Calu3 (cell line): ENCODE measurements at regions not wholly inside any gene's neighbourhood (a gene's known extent, or its start where the extent isn't known, plus 50 kb on each side); places are given as distances from the start of the nearest gene placed in this dataset.

Source experiments
- BruUV-seq: library from RNA; stranded (reverse); fragments of 400-500 nt; replicated peaks from 2 replicates; lab custom pipeline; 2021; lab: Mats Ljungman, UMichigan
- CTCF ChIA-PET: fragments of 300-600 bp; sonication (Branson Sonifier 250); formaldehyde crosslinking; loops from one replicate; lab custom pipeline; 2022; ENCODE audit warnings: antibody characterized with exemption; lab: Charles Lee
- DNase-seq: peaks from one replicate; pipeline ENCODE4 v3.0.0; 2022
- H3K27ac Mint-ChIP-seq: one replicate; pipeline ENCODE4 v1.8.0; 2022; ENCODE audit warnings: mixed read lengths; ENCODE audit not compliant: unreplicated experiment
- H3K27me3 Mint-ChIP-seq: one replicate; pipeline ENCODE4 v1.8.0; 2022; ENCODE audit warnings: mixed read lengths; ENCODE audit not compliant: unreplicated experiment
- H3K36me3 Mint-ChIP-seq: one replicate; pipeline ENCODE4 v1.8.0; 2022; ENCODE audit warnings: mild to moderate bottlenecking, moderate library complexity, mixed read lengths; ENCODE audit not compliant: insufficient read depth, unreplicated experiment
- H3K4me1 Mint-ChIP-seq: one replicate; pipeline ENCODE4 v1.8.0; 2022; ENCODE audit warnings: mild to moderate bottlenecking, low read depth, mixed read lengths; ENCODE audit not compliant: unreplicated experiment
- H3K4me3 Mint-ChIP-seq: one replicate; pipeline ENCODE4 v1.8.0; 2022; ENCODE audit warnings: mild to moderate bottlenecking, low read depth, moderate library complexity, mixed read lengths; ENCODE audit not compliant: unreplicated experiment
- H3K9me3 Mint-ChIP-seq: one replicate; pipeline ENCODE4 v1.8.0; 2022; ENCODE audit warnings: low read depth, mixed read lengths; ENCODE audit not compliant: unreplicated experiment
- CTCF ChIP-seq: fragments of 200-600 bp; IDR thresholded peaks from one replicate; pipeline ENCODE4 v1.8.0; 2022; ENCODE audit warnings: antibody characterized with exemption; ENCODE audit not compliant: unreplicated experiment
- intact Hi-C: fragments of 100-400 bp; cut with micrococcal nuclease; formaldehyde crosslinking; loops from one replicate; pipeline ENCODE4 v1.10.0; 2022; ENCODE audit not compliant: unreplicated experiment

GRCh38 chr14:83289896-83290295, 1756.2 kb upstream of the SEL1L start:
- no peaks in the 10 kb centered on the region for H3K36me3 Mint-ChIP-seq
- BruUV-seq, result no TSS peak
- TF ChIP-seq CTCF, result no peak
- intact Hi-C loops, result no loop called here
- peaks cover 12% of the 10 kb centered on the region for H3K9me3 Mint-ChIP-seq
- no peaks in the 10 kb centered on the region for H3K27me3 Mint-ChIP-seq
- CTCF ChIA-PET, result no interaction called here
- no peak overlapping the region for H3K4me3 Mint-ChIP-seq
- DNase-seq, result no peak
- no peaks in the 10 kb centered on the region for H3K4me1 Mint-ChIP-seq
- no peak overlapping the region for H3K27ac Mint-ChIP-seq

GRCh38 chr14:83290447-83290846, 1756.8 kb upstream of the SEL1L start:
- CTCF ChIA-PET, result no interaction called here
- TF ChIP-seq CTCF, result no peak
- Mint-ChIP-seq H3K9me3 (peaks cover 12% of the 10 kb centered on the region), H3K4me3 (no peak overlapping the region), H3K27me3 (no peaks in the 10 kb centered on the region), H3K36me3 (no peaks in the 10 kb centered on the region), H3K4me1 (no peaks in the 10 kb centered on the region), H3K27ac (no peak overlapping the region)
- no peak for DNase-seq
- BruUV-seq, result no TSS peak
- intact Hi-C loops, result no loop called here

- CTCF ChIA-PET, result no interaction called here
- Mint-ChIP-seq H3K27ac (no peak overlapping the region), H3K4me3 (no peak overlapping the region), H3K4me1 (no peaks in the 10 kb centered on the region), H3K27me3 (no peaks in the 10 kb centered on the region), H3K9me3 (peaks cover 16% of the 10 kb centered on the region), H3K36me3 (no peaks in the 10 kb centered on the region)
- intact Hi-C loops, result no loop called here
- TF ChIP-seq CTCF, result no peak
- no TSS peak for BruUV-seq
- no peak for DNase-seq
Observed at GRCh38 chr14:83291714-83292113, 1758.1 kb upstream of the SEL1L start.

GRCh38 chr14:83294941-83295340, 1761.3 kb upstream of the SEL1L start:
- peaks cover 10% of the 10 kb centered on the region for H3K9me3 Mint-ChIP-seq
- CTCF ChIA-PET, result no interaction called here
- no peak for DNase-seq
- no peak for TF ChIP-seq CTCF
- intact Hi-C loops, result no loop called here
- no peaks in the 10 kb centered on the region for H3K27me3 Mint-ChIP-seq
- H3K36me3 Mint-ChIP-seq, result no peaks in the 10 kb centered on the region
- no peak overlapping the region for H3K27ac Mint-ChIP-seq
- H3K4me3 Mint-ChIP-seq, result no peak overlapping the region
- BruUV-seq, result no TSS peak
- H3K4me1 Mint-ChIP-seq, result no peaks in the 10 kb centered on the region
